AG04450 (cell line): ENCODE measurements at regions not wholly inside any gene's neighbourhood (a gene's known extent, or its start where the extent isn't known, plus 50 kb on each side); places are given as distances from the start of the nearest gene placed in this dataset.

Source experiments
- CTCF ChIA-PET: fragments of 300-600, 350-600 bp; formaldehyde crosslinking; extraction: SDS; loops from one replicate; lab custom pipeline; 2022; ENCODE audit warnings: antibody characterized with exemption, inconsistent platforms; lab: Charles Lee
- POLR2A ChIA-PET: fragments of 350-600 bp; formaldehyde crosslinking; extraction: SDS; loops from one replicate; lab custom pipeline; 2021; ENCODE audit warnings: antibody characterized with exemption, inconsistent platforms; lab: Yijun Ruan, JAX
- DNase-seq: peaks from one replicate; pipeline ENCODE4 v3.0.0-alpha.2; 2011; ENCODE audit warnings: low read depth, low spot score
- H3K27ac ChIP-seq: one replicate; pipeline ENCODE4 v1.5.1; 2012; ENCODE audit warnings: low read depth, low read length, control low read depth
- H3K27me3 ChIP-seq: one replicate; pipeline ENCODE4 v1.6.0; 2012; ENCODE audit warnings: low read length; ENCODE audit not compliant: control insufficient read depth, insufficient read depth
- H3K4me3 ChIP-seq: 2 replicates; pipeline ENCODE4 v1.5.1; 2011; ENCODE audit warnings: mild to moderate bottlenecking, low read depth, low read length, control low read depth
- H3K9me3 ChIP-seq: 2 replicates; pipeline ENCODE4 v1.5.1; 2012; ENCODE audit warnings: low read length; ENCODE audit not compliant: control insufficient read depth, insufficient read depth
- CTCF ChIP-seq: IDR thresholded peaks from 2 replicates; pipeline ENCODE4 v1.5.1; 2011; ENCODE audit warnings: low read depth, low read length, control low read depth, inconsistent platforms

GRCh38 chr13:58728126-58728525, 1096.6 kb downstream of the PCDH17 start:
- Histone ChIP-seq H3K4me3 (no peak overlapping the region), H3K27me3 (no peaks in the 10 kb centered on the region), H3K27ac (no peak overlapping the region), H3K9me3 (no peaks in the 10 kb centered on the region; the same call in 1 of the 2 replicates)
- TF ChIP-seq CTCF: no peak
- ChIA-PET POLR2A (no interaction called here), CTCF (no interaction called here)
- no peak for DNase-seq

- no peak for DNase-seq
- H3K27me3 ChIP-seq: no peaks in the 10 kb centered on the region
- no peak overlapping the region for H3K27ac ChIP-seq
- no peak overlapping the region for H3K4me3 ChIP-seq
- no peak for TF ChIP-seq CTCF
- POLR2A ChIA-PET: no interaction called here
- no peaks in the 10 kb centered on the region for H3K9me3 ChIP-seq
- CTCF ChIA-PET: no interaction called here
Observed at GRCh38 chr13:58729361-58729760, 1097.8 kb downstream of the PCDH17 start.

GRCh38 chr13:58744686-58745085, 1113.1 kb downstream of the PCDH17 start:
- Histone ChIP-seq H3K9me3 (no peaks in the 10 kb centered on the region), H3K4me3 (no peak overlapping the region), H3K27ac (no peak overlapping the region), H3K27me3 (no peaks in the 10 kb centered on the region)
- ChIA-PET POLR2A (no interaction called here), CTCF (no interaction called here)
- no peak for TF ChIP-seq CTCF
- no peak for DNase-seq

- CTCF ChIA-PET: interaction anchor here (0.6 kb wide), 1 partner anchor 529 kb away, joined by 3 read pairs; no protein-coding TSS in a partner anchor
- no peak for DNase-seq
- TF ChIP-seq CTCF: no peak
- Histone ChIP-seq H3K9me3 (peaks cover under 1% of the 10 kb centered on the region; the same call in 1 of the 2 replicates), H3K27me3 (no peaks in the 10 kb centered on the region), H3K4me3 (no peak overlapping the region), H3K27ac (no peak overlapping the region)
- POLR2A ChIA-PET: no interaction called here
Observed at GRCh38 chr13:58767566-58767965, 1136.0 kb downstream of the PCDH17 start.

GRCh38 chr13:58773280-58773859, 1141.8 kb downstream of the PCDH17 start:
- H3K27ac ChIP-seq: no peak overlapping the region
- H3K9me3 ChIP-seq: peaks cover 11% of the 10 kb centered on the region; the same call in 1 of the 2 replicates
- CTCF ChIA-PET: no interaction called here
- no peak for TF ChIP-seq CTCF
- no peak overlapping the region for H3K4me3 ChIP-seq
- DNase-seq: no peak
- H3K27me3 ChIP-seq: no peaks in the 10 kb centered on the region
- POLR2A ChIA-PET: no interaction called here
